Neuronal stem cell (in vitro differentiated cells): ENCODE measurements at regions not wholly inside any gene's neighbourhood (a gene's known extent, or its start where the extent isn't known, plus 50 kb on each side); places are given as distances from the start of the nearest gene placed in this dataset.
A peak's percentile ranks its signal among the peaks of the same experiment; 100 is the strongest.

ENCODE experiments used
- DNase-seq: peaks from one replicate; pipeline ENCODE4 v3.0.0-alpha.2; 2013; ENCODE audit warnings: low spot score
- H2AFZ ChIP-seq: one replicate; pipeline ENCODE4 v1.6.1; 2013; ENCODE audit warnings: mild to moderate bottlenecking, low read length, inconsistent platforms
- H2AK5ac ChIP-seq: 2 replicates; pipeline ENCODE4 v1.6.1; 2013; ENCODE audit warnings: low read depth, mild to moderate bottlenecking, inconsistent platforms, low read length, moderate library complexity, mixed read lengths
- H2BK120ac ChIP-seq: 2 replicates; pipeline ENCODE4 v1.6.1; 2013; ENCODE audit warnings: low read depth, mild to moderate bottlenecking, inconsistent platforms, low read length, moderate library complexity, mixed read lengths
- H2BK12ac ChIP-seq: one replicate; pipeline ENCODE4 v1.6.1; 2013; ENCODE audit warnings: low read length, inconsistent platforms
- H2BK15ac ChIP-seq: 2 replicates; pipeline ENCODE4 v1.6.1; 2013; ENCODE audit warnings: mild to moderate bottlenecking, low read length, inconsistent platforms, mixed read lengths
- H2BK5ac ChIP-seq: one replicate; pipeline ENCODE4 v1.6.1; 2013; ENCODE audit warnings: inconsistent platforms, mild to moderate bottlenecking, low read length, moderate library complexity
- H3K14ac ChIP-seq: one replicate; pipeline ENCODE4 v1.6.1; 2013; ENCODE audit warnings: low read length, inconsistent platforms
- H3K18ac ChIP-seq: 2 replicates; pipeline ENCODE4 v1.6.1; 2013; ENCODE audit warnings: low read length, inconsistent platforms
- H3K23ac ChIP-seq: 2 replicates; pipeline ENCODE4 v1.6.1; 2013; ENCODE audit warnings: low read depth, mild to moderate bottlenecking, mixed read lengths, low read length, inconsistent platforms; ENCODE audit not compliant: poor library complexity
- H3K27ac ChIP-seq: replicated peaks from 3 replicates; pipeline ENCODE4 v1.5.1; 2013; ENCODE audit warnings: low read length, inconsistent platforms
- H3K27me3 ChIP-seq, 3 experiments: 2 replicates each; pipeline ENCODE4 v1.6.1; 2013; ENCODE audit warnings: low read length in 3 of 3, mild to moderate bottlenecking in 2 of 3, inconsistent platforms in 1 of 3, low read depth in 1 of 3, mixed read lengths in 1 of 3, moderate library complexity in 1 of 3; ENCODE audit not compliant: control insufficient read depth in 3 of 3, insufficient read depth in 3 of 3
- H3K36me3 ChIP-seq, 2 donors: replicated peaks in 1 of 2; 2 replicates each; pipeline ENCODE4 v1.6.1; 2013; ENCODE audit warnings: low read length in 2 of 2; ENCODE audit not compliant: control insufficient read depth in 2 of 2, insufficient read depth in 2 of 2
- H3K4ac ChIP-seq: 2 replicates; pipeline ENCODE4 v1.6.1; 2013; ENCODE audit warnings: inconsistent platforms, mild to moderate bottlenecking, low read length, moderate library complexity
- H3K4me1 ChIP-seq, 2 donors: 1 replicate in 1 of 2; 2 replicates in 1 of 2; pipeline ENCODE4 v1.6.1; 2013; ENCODE audit warnings: low read length in 2 of 2, low read depth in 1 of 2; ENCODE audit not compliant: control insufficient read depth in 2 of 2, insufficient read depth in 1 of 2
- H3K4me2 ChIP-seq: one replicate; pipeline ENCODE4 v1.6.1; 2013; ENCODE audit warnings: mild to moderate bottlenecking, low read length, inconsistent platforms; ENCODE audit not compliant: insufficient read depth, poor library complexity, severe bottlenecking
- H3K4me3 ChIP-seq, 2 donors: 2 replicates each; pipeline ENCODE4 v1.5.1; 2013; ENCODE audit warnings: low read length in 2 of 2, mild to moderate bottlenecking in 2 of 2, inconsistent platforms in 1 of 2, moderate library complexity in 1 of 2
- H3K79me1 ChIP-seq: one replicate; pipeline ENCODE4 v1.6.1; 2013; ENCODE audit warnings: low read depth, mild to moderate bottlenecking, inconsistent platforms, low read length, moderate library complexity
- H3K9ac ChIP-seq: one replicate; pipeline ENCODE4 v1.6.1; 2013; ENCODE audit warnings: mild to moderate bottlenecking, low read depth, low read length, inconsistent platforms; ENCODE audit not compliant: poor library complexity
- H3K9me3 ChIP-seq, 2 donors: replicated peaks in 1 of 2; 2 replicates each; pipeline versions ENCODE3 to v1.6.1; 2013; ENCODE audit warnings: low read length in 2 of 2, mild to moderate bottlenecking in 2 of 2, inconsistent platforms in 1 of 2, low read depth in 1 of 2, mixed read lengths in 1 of 2, moderate library complexity in 1 of 2; ENCODE audit not compliant: control insufficient read depth in 2 of 2, insufficient read depth in 1 of 2
- H4K8ac ChIP-seq: one replicate; pipeline ENCODE4 v1.6.1; 2013; ENCODE audit warnings: low read depth, mild to moderate bottlenecking, inconsistent platforms, low read length, moderate library complexity
- H4K91ac ChIP-seq: one replicate; pipeline ENCODE4 v1.6.1; 2013; ENCODE audit warnings: low read length, low read depth, mild to moderate bottlenecking, inconsistent platforms; ENCODE audit not compliant: poor library complexity
- WGBS, 2 donors: extraction: QIAGEN DNeasy Blood & Tissue Kit; methylation state at CpG; one replicate each; pipeline ENCODE4 v1.1.7; 2013; ENCODE audit warnings: missing lambda C conversion rate in 2 of 2, mixed read lengths in 1 of 2; ENCODE audit not compliant: insufficient read length in 2 of 2, insufficient replicate concordance in 1 of 2; ENCODE audit errors: extremely low coverage in 2 of 2; 5-methylcytosine and 5-hydroxymethylcytosine counted together

DNA sequence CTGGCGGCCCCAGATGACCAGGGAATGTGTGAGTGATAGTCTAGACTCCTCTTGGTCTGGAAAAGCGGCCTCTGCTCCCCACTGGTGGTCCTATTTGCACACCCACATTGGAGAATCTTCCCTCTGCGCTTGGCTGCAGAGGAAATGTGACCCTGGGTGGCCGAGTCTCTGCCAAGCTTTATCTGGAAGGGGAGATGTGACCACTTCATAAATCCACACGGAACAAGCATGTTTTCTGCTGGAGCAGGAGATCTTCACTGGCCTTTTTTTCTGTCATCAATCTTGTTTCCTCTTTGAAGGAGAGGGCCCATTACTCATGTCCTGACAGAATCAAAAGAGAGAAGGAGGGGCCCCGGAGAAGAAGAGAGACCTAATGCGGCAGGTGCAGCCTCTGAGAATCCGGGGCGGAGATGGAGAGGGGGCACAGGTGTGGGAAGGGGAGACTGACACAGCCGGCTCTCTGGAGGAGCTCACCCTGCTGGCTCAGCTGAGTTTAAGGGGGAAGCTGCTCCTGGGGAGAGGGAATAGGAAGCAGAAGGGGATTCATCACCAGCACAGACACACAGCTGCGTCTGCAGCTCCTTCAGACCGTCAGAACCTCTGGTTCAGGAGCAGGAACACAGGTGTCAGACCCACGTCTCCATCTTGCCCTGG, 116.3 kb downstream of the SOX9 start:
- Histone ChIP-seq H3K79me1 (no peaks in the 10 kb centered on the region), H3K4me2 (no peak overlapping the region), H2BK120ac (no peak overlapping the region), H3K9me3 (no peaks in the 10 kb centered on the region), H3K4me1 (peaks cover 0 to 8% of the 10 kb centered on the region in 2 donors), H3K4me3 (no peak overlapping the region), H3K9ac (no peak overlapping the region), H2BK12ac (no peak overlapping the region), H3K14ac (no peak overlapping the region), H2AK5ac (no peak overlapping the region), H2AFZ (no peak overlapping the region), H3K27me3 (no peaks in the 10 kb centered on the region), H4K91ac (no peak overlapping the region), H2BK15ac (no peak overlapping the region), H3K4ac (no peak overlapping the region), H3K27ac (no peak overlapping the region), H4K8ac (no peak overlapping the region), H2BK5ac (no peak overlapping the region), H3K18ac (peak overlapping the region; percentile 58), H3K36me3 (no peaks in the 10 kb centered on the region), H3K23ac (no peak overlapping the region)
- DNase-seq = no peak
- WGBS, 2 donors = no CpG with 5 or more reads among the region's 13 CpGs

DNA sequence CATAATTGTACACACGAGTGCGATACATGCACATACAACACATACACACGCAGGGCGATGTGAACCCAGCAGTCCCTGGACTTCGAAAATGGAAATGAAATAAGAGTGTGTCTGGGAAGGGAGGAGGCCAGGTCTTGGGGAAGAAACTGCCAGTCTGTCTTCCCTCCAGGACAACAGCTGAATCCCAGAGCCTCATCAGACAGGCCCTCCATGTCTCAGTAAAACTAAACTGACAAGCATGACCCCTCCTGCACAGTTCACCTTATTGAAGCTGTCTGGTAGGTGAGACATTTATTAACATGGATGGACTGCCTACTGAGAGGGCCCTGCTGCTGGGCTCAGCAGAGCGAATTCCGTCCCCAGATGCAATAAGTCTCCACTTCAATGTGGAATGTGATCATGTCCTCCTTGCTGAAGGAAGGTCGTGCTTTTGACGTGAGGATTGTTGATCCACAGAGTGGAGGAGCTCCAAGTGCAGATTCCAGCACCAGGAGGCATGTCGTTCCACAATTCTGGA, 117.4 kb downstream of the SOX9 start:
- Histone ChIP-seq H2AFZ (no peak overlapping the region), H4K91ac (no peak overlapping the region), H3K4me3 (no peak overlapping the region), H3K9ac (no peak overlapping the region), H3K27ac (no peak overlapping the region), H2BK15ac (no peak overlapping the region), H3K4ac (no peak overlapping the region), H3K9me3 (no peaks in the 10 kb centered on the region), H3K23ac (no peak overlapping the region), H3K27me3 (no peaks in the 10 kb centered on the region), H3K4me2 (no peak overlapping the region), H2BK120ac (no peak overlapping the region), H2BK5ac (no peak overlapping the region), H2AK5ac (no peak overlapping the region), H2BK12ac (no peak overlapping the region), H4K8ac (no peak overlapping the region), H3K36me3 (no peaks in the 10 kb centered on the region), H3K18ac (no peak overlapping the region), H3K14ac (no peak overlapping the region), H3K4me1 (peaks cover 0 to 8% of the 10 kb centered on the region in 2 donors), H3K79me1 (no peaks in the 10 kb centered on the region)
- WGBS, 2 donors = no CpG with 5 or more reads among the region's 10 CpGs
- DNase-seq = no peak

- H2BK120ac ChIP-seq = no peak overlapping the region
- H3K9me3 ChIP-seq = no peaks in the 10 kb centered on the region
- no peaks in the 10 kb centered on the region for H3K36me3 ChIP-seq
- no peak overlapping the region for H2BK12ac ChIP-seq
- H2BK15ac ChIP-seq = no peak overlapping the region
- no peak overlapping the region for H3K27ac ChIP-seq
- H3K23ac ChIP-seq = no peak overlapping the region
- H2BK5ac ChIP-seq = no peak overlapping the region
- WGBS, 2 donors = no CpG with 5 or more reads among the region's 5 CpGs
- no peak overlapping the region for H2AFZ ChIP-seq
- no peak overlapping the region for H4K91ac ChIP-seq
- H3K4me1 ChIP-seq = peaks cover 0 to 7% of the 10 kb centered on the region in 2 donors
- DNase-seq = no peak
- H2AK5ac ChIP-seq = no peak overlapping the region
- no peak overlapping the region for H3K18ac ChIP-seq
- H3K4me2 ChIP-seq = no peak overlapping the region
- H4K8ac ChIP-seq = no peak overlapping the region
- H3K9ac ChIP-seq = no peak overlapping the region
- H3K79me1 ChIP-seq = no peaks in the 10 kb centered on the region
- no peak overlapping the region for H3K14ac ChIP-seq
- H3K4ac ChIP-seq = no peak overlapping the region
- H3K27me3 ChIP-seq = no peaks in the 10 kb centered on the region
- no peak overlapping the region for H3K4me3 ChIP-seq
Observed at GRCh38 chr17:72239548-72239947, 118.7 kb downstream of the SOX9 start.

DNA sequence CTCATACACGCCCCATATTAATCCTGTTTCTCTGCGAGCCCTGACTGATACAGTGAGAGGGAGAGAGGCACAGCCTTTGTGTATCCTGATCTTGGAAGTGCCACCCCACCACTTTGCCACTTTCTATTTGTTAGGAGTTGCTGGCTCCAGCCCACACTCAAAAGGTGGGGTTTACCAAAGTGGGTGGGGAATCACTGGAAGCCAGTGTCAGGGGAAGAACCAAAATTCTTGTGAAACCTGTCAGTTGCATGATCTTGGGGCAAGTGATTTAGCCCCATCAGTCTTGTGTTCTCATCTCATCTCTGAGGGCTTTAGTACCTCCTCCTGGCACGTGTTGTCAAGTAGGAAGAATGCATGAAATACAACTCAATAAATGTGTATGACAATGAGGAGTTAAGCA, 119.5 kb downstream of the SOX9 start:
- Histone ChIP-seq H3K27me3 (no peaks in the 10 kb centered on the region), H3K4me1 (peaks cover 0 to 1% of the 10 kb centered on the region in 2 donors), H3K27ac (no peak overlapping the region), H3K9ac (no peak overlapping the region), H4K91ac (no peak overlapping the region), H3K4me3 (no peak overlapping the region), H3K14ac (no peak overlapping the region), H3K23ac (no peak overlapping the region), H2BK120ac (peak overlapping the region; percentile 30), H2BK12ac (no peak overlapping the region), H3K18ac (no peak overlapping the region), H3K9me3 (no peaks in the 10 kb centered on the region), H2AFZ (no peak overlapping the region), H3K4me2 (no peak overlapping the region), H3K79me1 (no peaks in the 10 kb centered on the region), H4K8ac (no peak overlapping the region), H2BK5ac (no peak overlapping the region), H3K4ac (no peak overlapping the region), H2AK5ac (no peak overlapping the region), H2BK15ac (no peak overlapping the region), H3K36me3 (no peaks in the 10 kb centered on the region)
- DNase-seq = no peak
- WGBS, 2 donors = no CpG with 5 or more reads among the region's 3 CpGs
